GM19455 (cell line): ENCODE measurements at regions not wholly inside any gene's neighbourhood (a gene's known extent, or its start where the extent isn't known, plus 50 kb on each side); places are given as distances from the start of the nearest gene placed in this dataset.
"Not testable (repeated sequence)": the region's sequence is repeated elsewhere in the genome, so short reads cannot be mapped to it uniquely, and the experiment has no call there.

Experiments used
- ATAC-seq: cut with Tn5 transposase; IDR thresholded peaks from one replicate; pipeline ENCODE4 v1.9.1; 2021; ENCODE audit not compliant: unreplicated experiment

DNA sequence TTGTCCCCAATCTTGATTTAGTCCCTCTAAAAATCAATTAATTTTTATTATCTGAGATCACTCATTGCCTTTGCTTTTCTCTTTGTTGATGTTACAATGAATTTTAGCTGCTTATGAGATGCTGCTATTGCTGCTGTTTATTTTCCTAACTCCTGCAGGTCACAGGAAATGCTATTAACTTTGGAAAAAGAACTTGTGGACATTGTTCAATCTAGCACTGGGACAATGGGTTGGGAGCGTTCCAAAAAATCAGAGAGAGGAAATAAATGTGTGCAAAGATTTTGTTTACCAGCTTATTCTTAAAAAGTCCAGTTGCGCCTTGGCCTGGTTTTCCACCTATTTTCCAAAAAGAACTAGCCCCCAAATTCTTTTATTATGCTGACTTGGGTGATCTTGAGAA is 268.3 kb downstream of the PTH2R start:
- ATAC-seq = no peak

DNA sequence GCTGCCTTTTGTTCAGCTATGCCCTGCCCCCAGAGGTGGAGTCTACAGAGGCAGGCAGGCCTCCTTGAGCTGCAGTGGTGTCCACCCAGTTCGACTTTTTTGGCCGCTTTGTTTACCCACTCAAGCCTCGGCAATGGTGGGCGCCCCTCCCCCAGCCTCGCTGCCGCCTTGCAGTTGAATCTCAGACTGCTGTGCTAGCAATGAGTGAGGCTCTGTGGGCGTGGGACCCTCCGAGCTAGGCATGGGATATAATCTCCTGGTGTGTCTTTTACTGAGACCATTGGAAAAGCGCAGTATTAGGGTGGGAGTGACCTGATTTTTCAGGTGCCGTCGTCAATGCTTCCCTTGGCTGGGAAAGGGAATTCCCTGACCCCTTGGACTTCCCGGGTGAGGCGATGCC is 279.3 kb downstream of the PTH2R start:
- ATAC-seq = not testable (repeated sequence)

DNA sequence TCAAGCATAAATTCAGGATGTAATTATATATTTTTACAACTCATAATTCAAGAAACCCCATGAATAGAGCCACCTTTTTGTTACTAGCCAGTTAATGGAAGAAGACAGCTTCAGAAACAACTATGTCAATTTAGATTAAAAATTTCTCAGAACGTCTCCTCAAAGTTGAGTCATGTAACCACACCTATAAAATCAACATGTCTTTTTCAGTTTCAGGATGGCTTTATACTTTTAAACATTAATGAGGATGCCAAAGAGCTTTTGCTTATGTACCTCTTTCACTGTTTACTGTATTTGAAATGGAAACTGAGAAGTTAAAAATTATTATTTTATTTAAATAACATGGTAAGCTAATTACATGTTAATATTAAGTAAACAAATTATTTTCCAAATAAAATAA is 280.1 kb downstream of the PTH2R start:
- no peak for ATAC-seq

DNA sequence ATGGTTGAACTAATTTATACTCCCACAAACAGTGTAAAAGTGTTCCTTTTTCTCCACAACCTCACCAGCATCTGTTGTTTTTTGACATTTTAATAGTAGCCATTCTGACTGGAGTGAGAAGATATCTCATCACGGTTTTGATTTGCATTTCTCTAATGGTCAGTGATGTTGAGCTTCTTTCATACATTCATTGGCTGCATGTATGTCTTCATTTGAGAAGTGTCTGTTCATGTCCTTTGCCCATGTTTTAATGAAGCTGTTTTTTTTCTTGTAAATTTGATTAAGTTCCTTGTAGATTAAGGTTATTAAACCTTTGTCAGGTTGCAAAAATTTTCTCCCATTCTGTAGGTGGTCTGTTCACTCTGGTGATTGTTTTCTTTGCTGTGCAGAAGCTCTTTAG is 281.1 kb downstream of the PTH2R start:
- not testable (repeated sequence) for ATAC-seq

DNA sequence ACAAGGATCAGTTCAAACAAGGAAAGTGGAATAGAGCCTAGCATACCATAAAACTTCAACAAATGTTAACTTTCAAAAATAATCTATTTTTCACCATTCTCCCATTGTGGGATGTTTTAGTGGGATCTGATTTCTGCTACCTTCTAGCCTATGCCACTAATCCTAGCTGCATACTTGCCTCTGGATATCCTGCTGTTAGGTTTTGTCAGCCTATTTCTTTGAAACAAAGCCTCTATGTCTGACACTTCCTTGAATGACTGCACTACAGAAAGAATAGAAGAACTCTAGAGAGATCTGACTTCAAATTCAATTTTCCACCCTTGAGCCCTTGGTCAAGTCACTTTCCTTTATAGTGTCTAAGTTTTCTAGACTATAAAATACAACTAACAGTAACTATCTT is 291.5 kb downstream of the PTH2R start:
- ATAC-seq = no peak

DNA sequence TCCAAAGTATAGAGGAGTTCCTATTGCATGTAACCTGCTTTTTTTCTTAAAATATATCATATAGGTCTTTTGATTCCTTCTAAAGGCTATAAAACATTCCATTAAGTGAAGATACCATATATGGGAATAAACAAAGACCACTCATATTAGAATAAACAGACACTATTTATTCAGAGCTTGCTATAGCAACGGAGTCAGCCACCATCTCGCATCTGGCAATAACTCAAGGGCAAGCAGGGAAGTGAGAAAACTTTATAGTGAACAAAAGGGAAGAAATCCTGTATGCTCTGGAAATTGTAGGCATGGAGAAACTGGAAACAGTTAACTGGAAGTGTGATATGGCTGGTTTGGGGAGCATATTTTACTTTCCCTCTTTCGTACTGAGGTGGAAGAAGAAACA is 301.9 kb downstream of the PTH2R start:
- ATAC-seq = no peak

DNA sequence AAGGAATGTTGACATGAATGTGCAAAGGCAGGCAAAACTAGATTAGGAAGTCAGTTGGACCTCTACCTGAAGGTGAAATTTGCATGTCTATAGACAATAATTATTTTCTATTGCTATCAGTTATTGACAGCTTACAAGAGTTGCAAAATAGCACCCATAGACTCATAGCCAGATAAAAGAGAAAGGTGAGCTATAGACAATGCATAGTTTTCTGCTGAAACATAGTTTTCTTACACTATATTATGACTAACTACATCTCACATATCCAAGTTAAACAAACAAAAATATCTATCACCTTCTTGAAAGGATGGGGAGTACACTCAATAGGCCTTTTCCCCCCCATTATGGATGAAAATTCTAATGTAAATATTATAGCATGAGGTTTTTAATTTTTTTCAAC is 305.0 kb downstream of the PTH2R start:
- no peak for ATAC-seq

DNA sequence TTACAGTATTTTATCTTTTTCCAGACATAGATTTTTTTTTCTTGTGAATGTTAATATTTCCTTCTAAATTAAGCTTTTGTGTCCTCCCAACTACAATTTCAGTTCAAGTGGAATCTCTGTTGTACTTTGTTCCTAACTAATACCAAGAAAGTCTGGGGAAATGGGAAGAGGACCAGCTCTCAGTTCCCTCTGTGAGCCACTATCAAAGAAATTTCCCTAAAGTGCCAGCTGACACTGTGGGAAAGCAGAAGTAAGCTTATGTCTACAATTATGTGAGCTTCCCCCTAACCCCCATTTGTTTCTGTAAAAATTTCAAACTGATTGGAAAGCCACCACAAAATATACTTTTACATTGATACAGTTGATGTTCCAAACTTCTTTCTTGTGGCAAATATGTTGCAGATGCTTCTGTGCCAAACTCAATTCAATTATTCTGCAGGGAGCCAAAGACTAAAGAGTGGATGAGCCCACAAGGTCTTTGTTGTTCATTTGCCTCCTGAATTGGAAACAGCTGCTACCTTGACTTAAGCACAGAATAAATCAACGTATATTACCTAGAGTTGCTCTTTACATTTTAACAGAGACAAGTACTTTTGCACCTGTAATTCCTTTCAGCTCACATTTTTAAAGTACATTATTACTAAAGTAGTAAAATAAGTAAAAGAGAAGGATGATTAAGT is 306.6 kb downstream of the PTH2R start:
- no peak for ATAC-seq

DNA sequence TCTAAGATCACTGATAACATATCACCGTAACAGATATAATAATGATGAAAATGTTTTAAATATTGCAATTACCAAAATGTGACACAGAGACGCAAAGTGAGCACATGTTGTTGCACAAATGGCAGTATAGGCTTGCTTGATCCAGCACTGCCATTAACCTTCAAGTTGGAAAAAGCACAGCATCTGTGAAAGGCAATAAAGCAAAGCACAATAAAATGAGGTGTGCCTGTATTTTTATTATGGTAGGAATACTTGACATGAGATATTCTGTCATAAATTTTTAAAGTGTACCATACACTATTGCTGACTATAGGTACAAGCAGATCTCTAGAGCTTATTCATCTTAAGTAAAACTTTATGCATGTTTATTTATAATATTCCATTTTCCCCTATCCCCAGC is 312.2 kb downstream of the PTH2R start:
- ATAC-seq = no peak

DNA sequence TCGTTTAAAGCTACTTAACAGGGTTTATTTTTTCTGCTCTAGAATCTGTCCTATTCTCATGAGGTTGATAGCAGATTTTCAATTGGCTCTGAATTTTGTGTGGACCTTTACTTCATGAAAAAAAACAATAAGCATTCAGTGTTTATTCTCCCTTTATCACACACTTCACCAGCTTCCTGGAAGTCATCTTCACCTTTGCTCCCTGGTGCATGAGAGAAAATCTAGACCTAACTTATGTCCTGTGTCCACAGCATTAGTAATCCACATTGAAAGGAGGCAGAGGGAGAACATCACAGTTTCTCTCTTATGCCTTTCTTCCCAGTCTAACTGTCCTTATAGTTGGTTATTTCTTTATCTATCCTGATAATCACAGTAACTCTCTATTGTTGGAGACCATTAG is 316.1 kb downstream of the PTH2R start:
- ATAC-seq = no peak

DNA sequence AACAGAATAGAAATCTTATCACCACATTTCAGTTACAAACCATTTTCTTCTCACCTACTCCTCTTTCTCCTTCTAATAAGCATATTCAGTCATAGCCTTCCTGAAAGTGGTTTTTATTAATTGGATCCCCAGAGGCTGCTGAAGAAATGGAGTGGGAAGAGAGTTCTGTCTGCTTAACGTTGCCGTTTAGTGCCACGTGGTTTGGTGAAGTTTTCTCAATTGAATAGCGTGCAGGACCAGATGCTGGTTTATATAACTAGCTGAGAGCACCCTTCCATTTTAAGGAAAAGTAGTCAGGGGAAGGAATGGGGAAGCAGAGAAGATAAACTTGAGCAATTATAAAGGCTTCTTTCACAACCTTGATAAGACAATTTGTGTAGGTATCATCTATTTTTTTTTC is 318.7 kb downstream of the PTH2R start:
- ATAC-seq = no peak

DNA sequence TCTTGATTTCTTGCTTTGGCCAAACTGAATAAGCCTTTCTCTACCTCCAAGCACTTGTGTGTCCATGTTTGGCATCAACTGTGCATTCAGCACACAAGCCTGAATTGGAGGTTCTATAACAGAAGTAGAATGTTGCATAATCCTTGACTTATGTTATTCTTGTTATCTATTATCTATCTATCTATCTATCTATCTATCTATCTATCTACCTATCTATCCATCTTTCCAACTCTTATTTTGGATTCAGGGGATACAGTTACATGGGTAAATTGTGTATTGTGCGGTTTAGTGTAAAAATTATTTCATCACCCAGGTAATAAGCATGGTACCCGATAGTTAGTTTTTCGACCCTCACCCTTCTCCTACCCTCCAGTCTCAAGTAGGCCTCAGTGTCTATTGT is 319.6 kb downstream of the PTH2R start:
- ATAC-seq = no peak

DNA sequence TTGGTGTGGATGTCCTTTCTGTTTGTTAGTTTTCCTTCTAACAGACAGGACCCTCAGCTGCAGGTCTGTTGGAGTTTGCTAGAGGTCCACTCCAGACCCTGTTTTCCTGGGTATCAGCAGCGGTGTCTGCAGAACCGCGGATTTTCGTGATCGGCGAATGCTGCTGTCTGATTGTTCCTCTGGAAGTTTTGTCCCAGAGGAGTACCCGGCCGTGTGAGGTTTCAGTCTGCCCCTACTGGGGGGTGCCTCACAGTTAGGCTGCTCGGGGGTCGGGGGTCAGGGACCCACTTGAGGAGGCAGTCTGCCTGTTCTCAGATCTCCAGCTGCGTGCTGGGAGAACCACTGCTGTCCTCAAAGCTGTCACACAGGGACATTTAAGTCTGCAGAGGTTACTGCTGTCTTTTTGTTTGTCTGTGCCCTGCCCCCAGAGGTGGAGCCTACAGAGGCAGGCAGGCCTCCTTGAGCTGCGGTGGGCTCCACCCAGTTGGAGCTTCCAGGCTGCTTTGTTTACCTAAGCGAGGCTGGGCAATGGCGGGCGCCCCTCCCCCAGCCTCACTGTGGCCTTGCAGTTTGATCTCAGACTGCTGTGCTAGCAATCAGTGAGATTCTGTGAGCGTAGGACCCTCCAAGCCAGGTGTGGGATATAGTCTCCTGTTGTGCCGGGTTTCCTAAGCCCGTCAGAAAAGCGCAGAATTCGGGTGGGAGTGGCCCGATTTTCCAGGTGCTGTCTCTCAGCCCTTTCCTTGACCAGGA is 345.2 kb downstream of the PTH2R start:
- not testable (repeated sequence) for ATAC-seq

DNA sequence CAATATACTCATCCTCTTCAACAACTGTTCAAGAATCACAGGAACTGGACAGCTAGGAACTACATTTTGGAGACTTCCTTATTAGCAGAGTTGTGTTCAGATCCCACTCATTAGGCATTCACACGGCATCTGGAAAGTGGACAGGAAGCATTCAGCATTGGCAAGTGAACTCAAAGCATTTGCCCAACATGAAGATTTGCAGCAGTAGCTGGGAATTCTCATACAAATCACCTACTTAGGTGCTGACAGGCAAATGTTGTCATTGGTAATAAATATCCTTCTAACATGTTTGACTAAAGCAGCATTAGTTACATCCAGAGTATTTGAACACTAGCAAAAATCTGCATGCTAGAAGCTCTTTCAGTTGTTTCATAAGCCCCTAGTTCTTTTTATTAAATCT is 350.8 kb downstream of the PTH2R start:
- ATAC-seq = no peak

DNA sequence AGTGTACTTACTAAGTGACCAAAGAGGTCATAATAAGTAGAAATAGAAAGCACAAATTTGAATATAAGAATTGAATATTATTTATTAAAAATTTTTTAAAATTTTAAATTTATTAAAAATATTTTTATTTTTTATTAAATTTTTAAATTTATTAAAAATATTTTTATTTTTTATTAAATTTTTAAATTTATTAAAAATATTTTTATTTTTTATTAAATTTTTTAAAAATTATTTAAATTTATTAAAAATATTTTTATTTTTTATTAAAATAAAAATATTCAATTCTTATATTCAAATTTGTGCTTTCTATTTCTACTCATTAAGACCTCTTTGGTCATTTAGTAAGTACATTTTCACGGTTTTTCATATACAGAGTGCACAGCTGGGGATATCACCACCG is 366.5 kb downstream of the PTH2R start:
- ATAC-seq = not testable (repeated sequence)

DNA sequence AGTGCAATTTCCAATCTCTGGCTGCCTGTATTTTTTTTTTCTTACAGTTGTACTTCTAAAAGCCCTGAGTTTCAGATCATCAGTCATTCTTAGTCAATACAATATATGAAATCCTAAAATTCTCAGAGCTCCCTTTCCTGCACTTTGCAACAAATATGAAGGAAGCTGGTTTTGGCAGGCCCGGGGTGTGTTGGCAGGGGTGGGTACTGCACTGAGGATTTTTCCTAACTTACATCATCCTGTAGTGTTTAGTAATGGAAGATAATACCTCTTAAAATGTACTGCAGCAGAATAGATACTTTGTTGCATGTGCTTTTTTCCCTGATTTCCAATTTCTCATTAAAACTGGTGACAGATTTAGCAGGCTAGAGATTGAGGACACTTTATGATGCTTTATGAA is 374.6 kb downstream of the PTH2R start:
- ATAC-seq = no peak

DNA sequence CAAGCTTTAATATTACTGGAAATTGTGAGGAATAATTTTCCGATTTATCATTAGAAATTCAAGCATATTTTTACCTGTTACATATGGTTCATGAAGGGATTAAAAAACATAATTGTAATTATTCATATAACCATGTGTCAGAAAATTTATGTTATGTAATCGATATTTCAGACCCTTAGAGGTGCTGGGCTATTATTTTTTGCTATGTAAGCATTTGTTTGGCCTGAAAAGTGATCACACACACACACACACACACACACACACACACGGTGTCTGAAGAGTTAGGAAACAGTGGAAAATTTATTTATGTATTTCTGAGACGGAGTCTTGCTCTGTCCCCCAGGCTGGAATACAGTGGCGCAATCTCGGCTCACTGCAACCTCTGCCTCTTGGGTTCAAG is 375.5 kb downstream of the PTH2R start:
- ATAC-seq = no peak

DNA sequence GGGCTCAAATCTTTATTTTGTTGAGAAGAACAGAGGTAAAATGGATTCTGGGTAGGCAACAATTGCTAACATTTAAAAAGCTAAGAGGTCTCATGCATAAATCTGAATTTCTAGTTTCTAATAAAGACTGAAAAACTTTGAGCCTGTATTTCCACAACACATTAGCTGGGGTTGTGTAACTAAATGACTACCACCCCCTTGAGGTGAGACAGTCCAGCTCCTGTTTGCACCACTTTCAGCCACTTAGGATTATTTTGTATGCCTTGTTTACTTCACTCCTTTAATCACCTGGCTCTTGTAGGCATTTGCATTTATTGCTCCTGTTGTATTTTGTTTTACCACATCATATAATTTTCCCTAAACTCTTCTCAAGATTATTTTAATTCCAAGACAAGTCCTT is 376.6 kb downstream of the PTH2R start:
- no peak for ATAC-seq

DNA sequence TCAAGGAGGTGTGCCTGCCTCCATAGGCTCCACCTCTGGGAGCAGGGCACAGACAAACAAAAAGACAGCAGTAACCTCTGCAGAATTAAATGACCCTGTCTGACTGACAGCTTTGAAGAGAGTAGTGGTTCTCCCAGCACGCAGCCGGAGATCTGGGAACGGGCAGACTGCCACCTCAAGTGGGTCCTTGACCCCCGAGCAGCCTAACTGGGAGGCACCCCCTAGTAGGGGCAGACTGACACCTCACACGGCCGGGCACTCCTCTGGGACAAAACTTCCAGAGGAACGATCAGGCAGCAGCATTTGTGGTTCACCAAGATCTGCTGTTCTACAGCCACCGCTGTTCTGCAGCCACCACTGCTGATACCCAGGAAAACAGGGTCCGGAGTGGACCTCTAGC is 378.2 kb downstream of the PTH2R start:
- ATAC-seq = not testable (repeated sequence)

DNA sequence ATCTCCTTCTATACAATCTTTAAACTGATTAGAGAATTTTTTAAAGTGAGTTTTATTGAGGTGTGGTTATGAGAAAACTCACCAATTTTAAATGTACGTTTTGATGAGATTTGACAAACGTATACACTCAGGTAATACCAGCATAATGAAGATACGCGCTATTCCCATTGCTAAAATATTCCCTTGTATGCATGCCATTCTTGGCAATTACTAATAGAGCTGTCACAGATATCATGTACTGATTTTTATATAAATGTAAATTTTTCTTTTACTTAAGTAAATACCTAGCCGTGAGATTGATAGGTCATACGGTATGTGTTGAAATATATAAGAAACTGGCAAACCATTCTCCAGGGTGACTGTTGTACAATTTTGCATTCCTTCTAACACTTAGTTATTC is 384.7 kb downstream of the PTH2R start:
- ATAC-seq = no peak

DNA sequence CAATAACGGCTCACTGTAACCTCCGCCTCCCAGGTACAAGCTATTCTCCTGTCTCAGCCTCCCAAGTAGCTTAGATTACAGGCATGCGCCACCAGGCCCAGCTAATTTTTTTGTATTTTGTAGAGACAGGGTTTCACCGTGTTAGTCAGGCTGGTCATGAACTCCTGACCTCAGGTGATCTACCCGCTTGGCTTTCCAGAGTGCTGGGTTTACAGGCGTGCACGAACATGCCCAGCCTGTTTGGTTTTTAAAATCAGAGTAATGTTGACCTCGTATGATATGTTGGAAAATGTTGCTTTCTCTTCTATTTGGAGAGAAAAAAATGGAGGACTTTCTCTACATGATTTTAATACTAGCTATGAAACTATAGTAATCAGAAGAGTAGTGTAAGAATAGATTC is 386.2 kb downstream of the PTH2R start:
- ATAC-seq = no peak

DNA sequence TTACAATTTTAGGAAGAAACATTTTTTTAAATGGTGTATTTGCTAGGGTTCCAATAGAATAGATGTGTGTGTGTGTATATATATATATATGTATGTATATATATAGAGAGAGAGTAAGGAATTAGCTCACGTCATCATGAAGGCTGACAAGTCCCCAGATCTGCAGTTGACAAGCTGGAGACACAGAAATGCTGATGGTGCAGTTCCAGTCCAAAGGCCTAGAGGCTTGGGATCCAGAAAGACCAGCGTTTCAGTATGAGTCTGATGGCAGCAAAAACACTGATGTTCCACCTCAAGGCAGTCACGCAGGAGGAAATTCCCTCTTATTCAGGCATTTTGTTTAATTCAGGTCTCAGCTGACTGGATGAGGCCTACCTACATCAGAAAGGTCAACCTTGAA is 386.8 kb downstream of the PTH2R start:
- no peak for ATAC-seq
